Stomach (tissue), 4 donors: ENCODE measurements at regions not wholly inside any gene's neighbourhood (a gene's known extent, or its start where the extent isn't known, plus 50 kb on each side); places are given as distances from the start of the nearest gene placed in this dataset.

Experiments
- POLR2A ChIP-seq, 4 donors: fragments of 450-650 bp; IDR thresholded peaks; one replicate each; pipeline ENCODE4 v1.6.1; 2016; ENCODE audit warnings: antibody characterized with exemption in 4 of 4, control low read depth in 2 of 4, mild to moderate bottlenecking in 1 of 4, moderate library complexity in 1 of 4
- TF ChIP-seq, protein P1 (sequence below), 7 experiments: fragments of 450-650 bp in 4 of 7; fragments of 200-600 bp in 3 of 7; sonication (generic) in 3 of 7; IDR thresholded peaks; one replicate each; pipeline ENCODE4 v1.5.1; 2016 to 2019; ENCODE audit warnings: antibody characterized with exemption in 7 of 7, control low read depth in 2 of 7, mild to moderate bottlenecking in 1 of 7

DNA sequence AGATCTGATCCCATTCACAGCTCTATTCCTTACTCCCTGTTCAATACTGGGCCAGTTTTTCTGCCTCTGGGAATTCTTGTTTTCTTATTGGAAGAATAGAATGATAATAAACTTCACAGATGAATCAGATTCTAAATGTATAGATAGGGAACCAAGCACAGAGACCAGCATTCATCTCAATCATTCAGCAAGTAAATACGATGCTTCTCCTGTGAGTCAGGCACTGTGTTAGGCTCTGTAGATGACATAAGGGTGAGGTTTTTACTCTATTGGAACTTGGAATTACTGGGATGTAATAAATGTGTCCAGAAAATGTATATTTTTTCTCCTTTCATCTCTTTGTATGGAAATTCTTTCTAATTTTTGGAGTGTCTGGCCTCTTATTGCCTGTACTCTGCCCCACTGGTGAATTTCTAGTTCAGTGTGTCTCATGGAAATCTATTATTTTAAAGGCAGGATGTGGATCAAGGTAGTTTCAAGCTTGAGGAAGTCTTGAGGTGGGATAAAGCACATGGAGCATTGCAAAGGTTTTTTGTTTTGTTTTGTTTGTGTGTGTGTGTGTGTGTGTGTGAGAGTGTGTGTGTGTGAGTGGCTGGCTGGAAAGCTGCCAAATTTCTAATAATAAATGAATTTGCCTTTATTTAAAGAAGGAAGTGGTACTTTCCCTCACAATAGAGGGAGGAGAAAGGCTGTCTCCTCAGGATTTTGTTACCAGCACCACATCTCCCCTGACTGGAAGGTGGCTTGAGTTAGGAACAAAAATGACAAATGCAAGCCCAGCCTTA, 117.9 kb upstream of the HS3ST1 start:
- TF ChIP-seq POLR2A (IDR thresholded peaks at IDR 0.05), result no peak
- TF ChIP-seq, protein P1, sequence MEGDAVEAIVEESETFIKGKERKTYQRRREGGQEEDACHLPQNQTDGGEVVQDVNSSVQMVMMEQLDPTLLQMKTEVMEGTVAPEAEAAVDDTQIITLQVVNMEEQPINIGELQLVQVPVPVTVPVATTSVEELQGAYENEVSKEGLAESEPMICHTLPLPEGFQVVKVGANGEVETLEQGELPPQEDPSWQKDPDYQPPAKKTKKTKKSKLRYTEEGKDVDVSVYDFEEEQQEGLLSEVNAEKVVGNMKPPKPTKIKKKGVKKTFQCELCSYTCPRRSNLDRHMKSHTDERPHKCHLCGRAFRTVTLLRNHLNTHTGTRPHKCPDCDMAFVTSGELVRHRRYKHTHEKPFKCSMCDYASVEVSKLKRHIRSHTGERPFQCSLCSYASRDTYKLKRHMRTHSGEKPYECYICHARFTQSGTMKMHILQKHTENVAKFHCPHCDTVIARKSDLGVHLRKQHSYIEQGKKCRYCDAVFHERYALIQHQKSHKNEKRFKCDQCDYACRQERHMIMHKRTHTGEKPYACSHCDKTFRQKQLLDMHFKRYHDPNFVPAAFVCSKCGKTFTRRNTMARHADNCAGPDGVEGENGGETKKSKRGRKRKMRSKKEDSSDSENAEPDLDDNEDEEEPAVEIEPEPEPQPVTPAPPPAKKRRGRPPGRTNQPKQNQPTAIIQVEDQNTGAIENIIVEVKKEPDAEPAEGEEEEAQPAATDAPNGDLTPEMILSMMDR (IDR thresholded peaks at IDR 0.05), result no peak
